Activated B cell treated with CpG ODN at 0.5 μM for 24 hours (primary cell): ENCODE measurements at regions not wholly inside any gene's neighbourhood (a gene's known extent, or its start where the extent isn't known, plus 50 kb on each side); places are given as distances from the start of the nearest gene placed in this dataset.
"Not testable (repeated sequence)": the region's sequence is repeated elsewhere in the genome, so short reads cannot be mapped to it uniquely, and the experiment has no call there.

ENCODE experiments used
- ATAC-seq: fragments of 200-7000 bp; cut with Tn5 transposase; one replicate; pipeline ENCODE4 v1.10.0; 2021; ENCODE audit warnings: low read depth, mild to moderate bottlenecking, moderate library complexity
- CTCF ChIA-PET: fragments of 350-600 bp; sonication (Branson Sonifier 250); formaldehyde crosslinking; loops from one replicate; lab custom pipeline; 2021; ENCODE audit warnings: antibody characterized with exemption; lab: Charles Lee
- POLR2A ChIA-PET: fragments of 350-600 bp; sonication (Branson Sonifier 250); formaldehyde crosslinking; loops from one replicate; lab custom pipeline; 2021; ENCODE audit warnings: antibody characterized with exemption; lab: Charles Lee
- DNase-seq: peaks from one replicate; pipeline ENCODE4 v3.0.0; 2022
- H3K27ac Mint-ChIP-seq: one replicate; pipeline ENCODE4 v1.8.0; 2020; ENCODE audit warnings: mixed read lengths
- H3K27me3 Mint-ChIP-seq: one replicate; pipeline ENCODE4 v1.8.0; 2021; ENCODE audit warnings: mixed read lengths
- H3K36me3 Mint-ChIP-seq: one replicate; pipeline ENCODE4 v1.8.0; 2021; ENCODE audit warnings: low read depth, mixed read lengths
- H3K4me1 Mint-ChIP-seq: one replicate; pipeline ENCODE4 v1.8.0; 2021; ENCODE audit warnings: mixed read lengths
- H3K4me3 Mint-ChIP-seq: one replicate; pipeline ENCODE4 v1.8.0; 2020; ENCODE audit warnings: mild to moderate bottlenecking, mixed read lengths
- H3K9me3 Mint-ChIP-seq: one replicate; pipeline ENCODE4 v1.8.0; 2020; ENCODE audit warnings: mixed read lengths
- intact Hi-C: fragments of 100-400 bp; cut with micrococcal nuclease; formaldehyde crosslinking; loops from one replicate; pipeline ENCODE4 v1.15.1; 2024
- TF ChIP-seq, protein P1 (sequence below): fragments of 200-600 bp; IDR thresholded peaks from one replicate; pipeline ENCODE4 v1.8.0; 2022; ENCODE audit warnings: antibody characterized with exemption, mild to moderate bottlenecking

- H3K4me3 Mint-ChIP-seq, H3K27me3 Mint-ChIP-seq, intact Hi-C loops, H3K36me3 Mint-ChIP-seq, DNase-seq, POLR2A ChIA-PET, CTCF ChIA-PET, ATAC-seq, H3K27ac Mint-ChIP-seq, H3K4me1 Mint-ChIP-seq: not testable (repeated sequence)
- H3K9me3 Mint-ChIP-seq, result peaks cover 33% of the 10 kb centered on the region
Observed at GRCh38 chr6:86872810-86873209, 64.5 kb upstream of the HTR1E start.

DNA sequence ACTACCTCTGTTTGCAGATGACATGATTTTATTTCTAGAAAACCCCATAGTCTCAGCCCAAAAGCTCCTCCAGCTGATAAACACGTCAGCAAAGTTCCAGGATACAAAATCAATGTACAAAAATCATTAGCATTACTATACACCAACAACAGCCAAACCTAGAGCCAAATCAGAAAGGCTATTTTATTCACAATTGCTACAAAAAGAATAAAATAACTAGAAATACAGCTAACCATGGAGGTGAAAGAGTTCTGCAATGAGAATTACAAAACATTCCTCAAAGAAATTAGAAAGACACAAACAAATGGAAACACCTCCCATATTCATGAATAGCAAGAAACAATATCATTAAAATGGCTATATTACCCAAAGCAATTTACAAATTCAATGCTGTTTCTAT is 65.6 kb upstream of the HTR1E start:
- TF ChIP-seq, protein P1, sequence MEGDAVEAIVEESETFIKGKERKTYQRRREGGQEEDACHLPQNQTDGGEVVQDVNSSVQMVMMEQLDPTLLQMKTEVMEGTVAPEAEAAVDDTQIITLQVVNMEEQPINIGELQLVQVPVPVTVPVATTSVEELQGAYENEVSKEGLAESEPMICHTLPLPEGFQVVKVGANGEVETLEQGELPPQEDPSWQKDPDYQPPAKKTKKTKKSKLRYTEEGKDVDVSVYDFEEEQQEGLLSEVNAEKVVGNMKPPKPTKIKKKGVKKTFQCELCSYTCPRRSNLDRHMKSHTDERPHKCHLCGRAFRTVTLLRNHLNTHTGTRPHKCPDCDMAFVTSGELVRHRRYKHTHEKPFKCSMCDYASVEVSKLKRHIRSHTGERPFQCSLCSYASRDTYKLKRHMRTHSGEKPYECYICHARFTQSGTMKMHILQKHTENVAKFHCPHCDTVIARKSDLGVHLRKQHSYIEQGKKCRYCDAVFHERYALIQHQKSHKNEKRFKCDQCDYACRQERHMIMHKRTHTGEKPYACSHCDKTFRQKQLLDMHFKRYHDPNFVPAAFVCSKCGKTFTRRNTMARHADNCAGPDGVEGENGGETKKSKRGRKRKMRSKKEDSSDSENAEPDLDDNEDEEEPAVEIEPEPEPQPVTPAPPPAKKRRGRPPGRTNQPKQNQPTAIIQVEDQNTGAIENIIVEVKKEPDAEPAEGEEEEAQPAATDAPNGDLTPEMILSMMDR, result no peak
- ChIA-PET POLR2A (no interaction called here), CTCF (no interaction called here)
- Mint-ChIP-seq H3K4me1 (no peaks in the 10 kb centered on the region), H3K36me3 (no peaks in the 10 kb centered on the region), H3K27ac (no peak overlapping the region), H3K27me3 (no peaks in the 10 kb centered on the region), H3K4me3 (no peak overlapping the region), H3K9me3 (peaks cover 33% of the 10 kb centered on the region)
- DNase-seq (no peak), ATAC-seq (no peak)
- intact Hi-C loops, result no loop called here

- Mint-ChIP-seq H3K36me3 (no peaks in the 10 kb centered on the region), H3K4me1 (no peaks in the 10 kb centered on the region), H3K9me3 (peaks cover 33% of the 10 kb centered on the region), H3K4me3 (no peak overlapping the region), H3K27me3 (no peaks in the 10 kb centered on the region), H3K27ac (no peak overlapping the region)
- intact Hi-C loops, result no loop called here
- ATAC-seq (no peak), DNase-seq (no peak)
- ChIA-PET POLR2A (no interaction called here), CTCF (no interaction called here)
- TF ChIP-seq, protein P1, result no peak
Observed at GRCh38 chr6:86869500-86869899, 67.8 kb upstream of the HTR1E start.

GRCh38 chr6:86859513-86859912 is 77.8 kb upstream of the HTR1E start:
- Mint-ChIP-seq H3K27me3 (no peaks in the 10 kb centered on the region), H3K36me3 (no peaks in the 10 kb centered on the region), H3K4me1 (no peaks in the 10 kb centered on the region), H3K9me3 (no peaks in the 10 kb centered on the region), H3K27ac (no peak overlapping the region), H3K4me3 (no peak overlapping the region)
- intact Hi-C loops, result no loop called here
- ATAC-seq, result no peak
- DNase-seq, result no peak
- ChIA-PET CTCF (no interaction called here), POLR2A (no interaction called here)
- TF ChIP-seq, protein P1, result no peak

DNA sequence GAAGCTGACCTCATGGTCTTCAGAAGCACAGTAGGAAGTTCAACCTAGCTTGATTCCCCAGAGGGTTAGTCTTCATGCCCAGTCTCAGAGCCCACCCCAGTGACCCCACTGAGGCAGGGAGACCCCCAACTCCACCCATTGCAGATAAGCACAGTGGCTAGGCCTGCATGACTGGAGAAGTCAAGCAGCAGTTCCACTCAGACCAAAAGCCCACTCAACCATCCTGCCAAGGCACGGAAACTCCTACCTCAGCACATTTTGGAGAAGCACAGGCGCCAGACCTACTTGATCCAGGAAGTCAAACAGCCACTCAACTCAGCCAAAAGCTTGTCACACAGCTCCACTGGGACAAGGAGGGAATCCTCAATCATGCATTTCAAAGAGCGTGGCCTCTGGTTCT is 78.4 kb upstream of the HTR1E start:
- Mint-ChIP-seq H3K4me3 (no peak overlapping the region), H3K4me1 (no peaks in the 10 kb centered on the region), H3K27ac (no peak overlapping the region), H3K9me3 (no peaks in the 10 kb centered on the region), H3K36me3 (no peaks in the 10 kb centered on the region), H3K27me3 (no peaks in the 10 kb centered on the region)
- intact Hi-C loops, result no loop called here
- POLR2A ChIA-PET, result no interaction called here
- TF ChIP-seq, protein P1, result no peak
- DNase-seq (no peak), ATAC-seq (no peak)
- CTCF ChIA-PET, result no interaction called here

DNA sequence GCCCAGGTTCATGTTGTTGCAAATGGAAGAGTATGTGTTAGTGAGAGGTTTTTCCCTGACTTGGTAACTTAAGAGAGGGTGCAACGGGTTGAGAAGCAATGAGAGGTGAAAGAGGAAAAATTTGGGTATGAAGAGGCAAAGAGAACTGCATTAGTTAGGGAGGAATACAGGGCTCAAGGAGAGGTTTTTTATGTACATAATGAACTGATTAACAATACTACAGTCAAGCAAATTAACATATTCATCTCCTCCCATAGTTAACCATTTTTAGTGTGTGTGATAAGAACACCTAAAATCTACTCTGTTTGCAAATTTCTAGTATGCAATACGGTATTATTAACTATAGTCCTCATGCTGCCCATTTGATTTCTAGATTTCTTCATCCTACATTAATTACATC is 79.5 kb upstream of the HTR1E start:
- POLR2A ChIA-PET, result no interaction called here
- Mint-ChIP-seq H3K27me3 (peaks cover 1% of the 10 kb centered on the region), H3K9me3 (no peaks in the 10 kb centered on the region), H3K27ac (no peak overlapping the region), H3K4me1 (no peaks in the 10 kb centered on the region), H3K36me3 (no peaks in the 10 kb centered on the region), H3K4me3 (no peak overlapping the region)
- CTCF ChIA-PET, result no interaction called here
- TF ChIP-seq, protein P1, result no peak
- no peak for DNase-seq
- no peak for ATAC-seq
- intact Hi-C loops, result loop anchor here (2.0 kb wide), 1 partner anchor 935 kb away; no protein-coding TSS in a partner anchor
